Vagina (tissue), 2 donors: ENCODE measurements at regions not wholly inside any gene's neighbourhood (a gene's known extent, or its start where the extent isn't known, plus 50 kb on each side); places are given as distances from the start of the nearest gene placed in this dataset.

ENCODE experiments used
- CTCF ChIP-seq, 3 experiments: fragments of 450-650 bp in 2 of 3; fragments of 200-600 bp in 1 of 3; sonication (generic) in 1 of 3; IDR thresholded peaks; one replicate each; pipeline ENCODE4 v1.5.1; 2017 to 2019; ENCODE audit warnings: antibody characterized with exemption in 3 of 3, mild to moderate bottlenecking in 2 of 3, moderate library complexity in 2 of 3
- POLR2A ChIP-seq, 2 donors: fragments of 450-650 bp; IDR thresholded peaks; one replicate each; pipeline ENCODE4 v1.6.1; 2017; ENCODE audit warnings: antibody characterized with exemption in 2 of 2, mild to moderate bottlenecking in 2 of 2, moderate library complexity in 2 of 2

- TF ChIP-seq CTCF (IDR thresholded peaks at IDR 0.05) (no peak), POLR2A (IDR thresholded peaks at IDR 0.05) (no peak)
These were observed 96.7 kb downstream of the PTPRS start for GRCh38 chr19:5243878-5244277.
